GM13977 (cell line): ENCODE measurements at regions not wholly inside any gene's neighbourhood (a gene's known extent, or its start where the extent isn't known, plus 50 kb on each side); places are given as distances from the start of the nearest gene placed in this dataset.

Experiments
- DNase-seq: peaks from one replicate; pipeline ENCODE4 v3.0.0; 2012; ENCODE audit warnings: low spot score
- CTCF ChIP-seq: IDR thresholded peaks from 2 replicates; pipeline ENCODE4 v1.5.1; 2012; ENCODE audit warnings: mild to moderate bottlenecking, control low read depth; ENCODE audit not compliant: insufficient read depth; ENCODE audit errors: extremely low read depth, missing control alignments
- in situ Hi-C: fragments of 300-500 bp; cut with MboI; formaldehyde crosslinking; loops from one replicate; pipeline ENCODE4 v1.12.0; 2022; ENCODE audit warnings: low sequenced_read_pairs, low pct_unique_long_range_greater_than_20kb, mixed read lengths, inconsistent platforms; ENCODE audit not compliant: unreplicated experiment

- DNase-seq = no peak
- TF ChIP-seq CTCF = no peak
- in situ Hi-C loops = no loop called here
Observed at GRCh38 chr5:171648279-171649074, 137.1 kb upstream of the SMIM23 start.

DNA sequence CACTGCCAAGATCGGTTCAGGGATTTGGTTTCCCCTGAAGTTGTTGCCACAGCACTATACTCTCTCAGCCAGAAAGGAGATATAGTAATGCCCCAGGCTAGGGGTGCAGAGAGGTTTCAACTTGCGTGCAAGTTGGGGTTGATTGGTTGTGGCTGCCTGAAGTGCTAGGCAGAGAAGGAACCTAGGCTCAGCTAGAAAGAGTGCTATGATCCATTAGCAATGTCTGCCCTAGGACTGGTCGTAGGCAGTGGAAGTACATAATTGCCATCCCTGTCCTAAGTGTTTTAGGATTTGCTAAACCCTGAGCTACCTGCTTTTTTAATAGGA, 136.6 kb upstream of the SMIM23 start:
- in situ Hi-C loops = no loop called here
- no peak for DNase-seq
- TF ChIP-seq CTCF = no peak

GRCh38 chr5:171650597-171650996, 135.0 kb upstream of the SMIM23 start:
- DNase-seq = no peak
- TF ChIP-seq CTCF = no peak
- in situ Hi-C loops = no loop called here

GRCh38 chr5:171651102-171651501, 134.5 kb upstream of the SMIM23 start:
- DNase-seq = no peak
- TF ChIP-seq CTCF = no peak
- in situ Hi-C loops = no loop called here

- DNase-seq = no peak
- in situ Hi-C loops = no loop called here
- no peak for TF ChIP-seq CTCF
Observed at GRCh38 chr5:171654881-171655280, 130.7 kb upstream of the SMIM23 start.

DNA sequence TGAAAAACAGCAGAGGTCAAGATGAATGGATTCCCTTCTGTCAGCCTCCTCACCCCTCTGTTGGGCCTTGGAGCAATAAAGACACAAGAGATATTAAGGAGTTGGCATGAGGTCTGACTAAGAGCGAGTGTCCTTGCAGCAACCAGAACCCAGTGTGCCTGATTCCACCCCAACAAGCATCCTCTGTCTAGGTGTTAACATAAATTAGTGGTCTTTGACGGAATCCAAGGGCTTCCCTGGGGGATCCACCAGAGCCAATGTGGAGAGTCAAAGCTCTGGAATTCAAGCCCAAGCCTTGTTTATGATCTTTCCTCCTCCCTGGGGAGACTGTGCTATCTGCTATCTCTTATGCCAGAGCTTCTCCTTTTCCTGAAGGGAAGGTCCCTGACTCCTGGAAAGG, 128.1 kb upstream of the SMIM23 start:
- no peak for DNase-seq
- in situ Hi-C loops = no loop called here
- TF ChIP-seq CTCF = no peak
